ENCODE measurements at regions not wholly inside any gene's neighbourhood (a gene's known extent, or its start where the extent isn't known, plus 50 kb on each side); places are given as distances from the start of the nearest gene placed in this dataset.

DNA sequence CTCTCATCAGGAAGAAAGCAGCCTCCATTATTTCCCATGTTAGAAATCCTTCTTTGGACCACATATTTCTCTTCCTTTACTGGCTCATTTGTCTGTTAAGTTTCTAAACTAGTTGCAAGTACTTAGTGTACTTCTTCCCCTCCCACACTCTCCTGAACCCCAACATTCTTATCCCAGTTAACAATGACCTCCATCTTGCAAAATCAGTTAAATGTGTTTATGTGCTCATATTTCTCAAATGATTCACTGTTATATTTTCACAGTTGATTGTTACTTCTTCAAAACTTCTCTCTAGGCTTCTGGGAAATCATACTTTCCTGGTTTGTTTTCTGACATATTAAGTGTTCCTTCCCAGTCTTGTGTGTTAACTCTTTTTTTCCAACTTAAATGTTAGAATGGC, 856.9 kb downstream of the EPHA3 start:
- no peak for TF ChIP-seq POLR2A (IDR thresholded peaks at IDR 0.05)
- TF ChIP-seq, protein P1, sequence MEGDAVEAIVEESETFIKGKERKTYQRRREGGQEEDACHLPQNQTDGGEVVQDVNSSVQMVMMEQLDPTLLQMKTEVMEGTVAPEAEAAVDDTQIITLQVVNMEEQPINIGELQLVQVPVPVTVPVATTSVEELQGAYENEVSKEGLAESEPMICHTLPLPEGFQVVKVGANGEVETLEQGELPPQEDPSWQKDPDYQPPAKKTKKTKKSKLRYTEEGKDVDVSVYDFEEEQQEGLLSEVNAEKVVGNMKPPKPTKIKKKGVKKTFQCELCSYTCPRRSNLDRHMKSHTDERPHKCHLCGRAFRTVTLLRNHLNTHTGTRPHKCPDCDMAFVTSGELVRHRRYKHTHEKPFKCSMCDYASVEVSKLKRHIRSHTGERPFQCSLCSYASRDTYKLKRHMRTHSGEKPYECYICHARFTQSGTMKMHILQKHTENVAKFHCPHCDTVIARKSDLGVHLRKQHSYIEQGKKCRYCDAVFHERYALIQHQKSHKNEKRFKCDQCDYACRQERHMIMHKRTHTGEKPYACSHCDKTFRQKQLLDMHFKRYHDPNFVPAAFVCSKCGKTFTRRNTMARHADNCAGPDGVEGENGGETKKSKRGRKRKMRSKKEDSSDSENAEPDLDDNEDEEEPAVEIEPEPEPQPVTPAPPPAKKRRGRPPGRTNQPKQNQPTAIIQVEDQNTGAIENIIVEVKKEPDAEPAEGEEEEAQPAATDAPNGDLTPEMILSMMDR (IDR thresholded peaks at IDR 0.05): no peak
